HEK293T (cell line): ENCODE measurements at regions not wholly inside any gene's neighbourhood (a gene's known extent, or its start where the extent isn't known, plus 50 kb on each side); places are given as distances from the start of the nearest gene placed in this dataset.

Experiments
- ARNT ChIP-seq: fragments of 450-650 bp; IDR thresholded peaks from 2 replicates; pipeline ENCODE4 v1.6.1; 2017; ENCODE audit warnings: mild to moderate bottlenecking
- ELF4 ChIP-seq: fragments of 450-650 bp; IDR thresholded peaks from 2 replicates; pipeline ENCODE4 v1.6.1; 2017; ENCODE audit warnings: antibody characterized with exemption
- FOXA1 ChIP-seq: fragments of 450-650 bp; IDR thresholded peaks from 2 replicates; pipeline ENCODE4 v1.6.1; 2016; ENCODE audit warnings: mild to moderate bottlenecking
- FOXK2 ChIP-seq: fragments of 450-650 bp; IDR thresholded peaks from 2 replicates; pipeline ENCODE4 v1.6.1; 2016; ENCODE audit warnings: mild to moderate bottlenecking
- FOXM1 ChIP-seq: fragments of 450-650 bp; IDR thresholded peaks from 2 replicates; pipeline ENCODE4 v1.6.1; 2017; ENCODE audit warnings: mild to moderate bottlenecking, borderline replicate concordance
- HDGF ChIP-seq: fragments of 450-650 bp; IDR thresholded peaks from 2 replicates; pipeline ENCODE4 v1.6.1; 2017; ENCODE audit warnings: antibody characterized with exemption, borderline replicate concordance
- L3MBTL2 ChIP-seq: fragments of 450-650 bp; conservative IDR thresholded peaks from 2 replicates; pipeline ENCODE4 v1.6.1; 2016; ENCODE audit warnings: mild to moderate bottlenecking
- NFRKB ChIP-seq: fragments of 450-650 bp; IDR thresholded peaks from 2 replicates; pipeline ENCODE4 v1.6.1; 2016; ENCODE audit warnings: mild to moderate bottlenecking, moderate library complexity
- SP1 ChIP-seq: fragments of 450-650 bp; IDR thresholded peaks from 2 replicates; pipeline ENCODE4 v1.6.1; 2017
- SUZ12 ChIP-seq: fragments of 450-650 bp; IDR thresholded peaks from 2 replicates; pipeline ENCODE4 v1.6.1; 2016; ENCODE audit warnings: mild to moderate bottlenecking
- ZNF384 ChIP-seq: fragments of 450-650 bp; IDR thresholded peaks from 2 replicates; pipeline ENCODE4 v1.6.1; 2016
- TF ChIP-seq, protein P1 (sequence below): fragments of 450-650 bp; IDR thresholded peaks from 2 replicates; pipeline ENCODE4 v1.6.1; 2016

DNA sequence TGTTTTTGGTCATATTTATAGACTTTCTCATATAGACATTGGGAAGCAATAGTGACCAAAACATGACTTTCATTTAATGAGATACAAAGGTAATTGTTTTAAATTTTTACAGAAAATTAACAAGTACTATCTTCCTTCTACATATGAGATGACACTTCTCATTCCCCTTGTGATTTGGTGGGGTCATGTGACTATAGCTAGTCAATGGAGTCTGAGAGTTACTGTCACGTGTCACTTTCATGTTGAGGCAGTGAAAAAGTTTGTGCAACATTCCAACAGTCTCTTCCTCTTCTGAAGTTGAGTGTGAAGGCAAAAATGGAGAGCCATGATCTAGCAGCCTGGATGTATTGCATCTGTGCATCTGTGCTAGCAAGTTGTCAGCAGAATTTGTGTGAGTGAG lies 618.3 kb upstream of the LRRC4C start:
- TF ChIP-seq SP1 (no peak), NFRKB (no peak), FOXM1 (no peak), HDGF (no peak), ZNF384 (no peak), ARNT (no peak), SUZ12 (no peak), FOXK2 (no peak), ELF4 (no peak), L3MBTL2 (no peak), FOXA1 (no peak)
- TF ChIP-seq, protein P1, sequence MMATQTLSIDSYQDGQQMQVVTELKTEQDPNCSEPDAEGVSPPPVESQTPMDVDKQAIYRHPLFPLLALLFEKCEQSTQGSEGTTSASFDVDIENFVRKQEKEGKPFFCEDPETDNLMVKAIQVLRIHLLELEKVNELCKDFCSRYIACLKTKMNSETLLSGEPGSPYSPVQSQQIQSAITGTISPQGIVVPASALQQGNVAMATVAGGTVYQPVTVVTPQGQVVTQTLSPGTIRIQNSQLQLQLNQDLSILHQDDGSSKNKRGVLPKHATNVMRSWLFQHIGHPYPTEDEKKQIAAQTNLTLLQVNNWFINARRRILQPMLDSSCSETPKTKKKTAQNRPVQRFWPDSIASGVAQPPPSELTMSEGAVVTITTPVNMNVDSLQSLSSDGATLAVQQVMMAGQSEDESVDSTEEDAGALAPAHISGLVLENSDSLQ, result no peak
